ENCODE measurements at regions not wholly inside any gene's neighbourhood (a gene's known extent, or its start where the extent isn't known, plus 50 kb on each side); places are given as distances from the start of the nearest gene placed in this dataset.

DNA sequence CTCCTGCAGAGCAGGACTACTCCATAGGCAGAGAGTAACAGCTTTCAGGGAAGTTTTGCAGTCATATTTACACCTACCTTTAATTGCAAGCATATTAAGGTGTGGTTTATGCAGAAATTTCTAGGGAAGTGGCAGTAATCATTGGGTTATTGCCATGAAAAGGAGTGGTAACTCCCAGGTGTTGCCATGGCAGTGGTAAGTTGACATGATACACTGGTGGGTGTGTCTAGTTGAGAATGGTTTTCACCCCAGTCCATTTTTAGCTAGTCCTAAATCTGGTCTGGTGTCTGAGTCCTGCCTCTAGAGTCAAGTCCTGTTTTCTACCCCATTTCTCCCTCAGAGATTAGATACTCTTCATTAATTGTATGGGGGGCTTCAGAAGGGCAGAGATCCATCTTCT lies 128.4 kb upstream of the GMNC start:
- Histone ChIP-seq H3K4me3 (ENCODE audit: low read depth in 1 of 3, low read length in 3 of 3) (no peak overlapping the region), H3K9ac (ENCODE audit: low read depth in 1 of 2, low read length in 2 of 2) (no peak overlapping the region), H3K27me3 (ENCODE audit: control insufficient read depth in 4 of 4, insufficient read depth in 4 of 4, low read length in 3 of 4) (no peaks in the 10 kb centered on the region), H3K4me1 (ENCODE audit: control insufficient read depth in 4 of 4, insufficient read depth in 4 of 4, low read length in 3 of 4) (peaks cover 0 to under 1% (median 0%) of the 10 kb centered on the region in 4 donors), H3K27ac (ENCODE audit: low read depth in 1 of 2, low read length in 2 of 2) (no peak overlapping the region), H3K36me3 (ENCODE audit: control insufficient read depth in 4 of 4, insufficient read depth in 3 of 4, low read depth in 1 of 4, low read length in 3 of 4) (no peaks in the 10 kb centered on the region), H3K9me3 (ENCODE audit: control insufficient read depth in 4 of 4, low read length in 3 of 4) (peaks cover 0 to 2% (median 0%) of the 10 kb centered on the region in 4 donors)
- no peak for DNase-seq (ENCODE audit: low spot score)
- no peak for TF ChIP-seq JUND (IDR thresholded peaks at IDR 0.05)
- TF ChIP-seq FOXA1 (IDR thresholded peaks at IDR 0.05) = no peak
- no peak for TF ChIP-seq FOXA2 (IDR thresholded peaks at IDR 0.05)

DNA sequence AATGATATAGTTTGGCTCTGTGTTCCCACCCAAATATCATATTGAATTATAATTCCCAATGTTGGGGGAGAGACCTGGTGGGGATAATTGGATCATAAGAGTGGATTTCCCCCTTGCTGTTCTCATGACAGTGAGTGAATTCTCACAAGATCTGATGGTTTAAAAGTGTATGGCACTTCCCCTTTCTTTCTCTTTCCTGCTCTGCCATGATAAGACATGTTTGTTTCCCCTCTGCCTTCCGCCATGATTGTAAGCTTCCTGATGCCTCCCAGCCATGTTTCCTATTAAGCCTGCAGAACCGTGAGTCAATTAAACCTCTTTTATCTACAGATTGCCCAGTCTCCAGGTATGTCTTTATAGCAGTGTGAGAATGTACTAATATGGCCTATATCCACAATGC lies 126.7 kb upstream of the GMNC start:
- Histone ChIP-seq H3K36me3 (ENCODE audit: control insufficient read depth in 4 of 4, insufficient read depth in 3 of 4, low read depth in 1 of 4, low read length in 3 of 4) (no peaks in the 10 kb centered on the region), H3K9me3 (ENCODE audit: control insufficient read depth in 4 of 4, low read length in 3 of 4) (peaks cover 0 to 2% (median 0%) of the 10 kb centered on the region in 4 donors), H3K27me3 (ENCODE audit: control insufficient read depth in 4 of 4, insufficient read depth in 4 of 4, low read length in 3 of 4) (no peaks in the 10 kb centered on the region), H3K4me3 (ENCODE audit: low read depth in 1 of 3, low read length in 3 of 3) (no peak overlapping the region), H3K4me1 (ENCODE audit: control insufficient read depth in 4 of 4, insufficient read depth in 4 of 4, low read length in 3 of 4) (no peaks in the 10 kb centered on the region), H3K9ac (ENCODE audit: low read depth in 1 of 2, low read length in 2 of 2) (no peak overlapping the region), H3K27ac (ENCODE audit: low read depth in 1 of 2, low read length in 2 of 2) (no peak overlapping the region)
- DNase-seq (ENCODE audit: low spot score) = no peak
- WGBS = 81% methylated on average over 2 of the region's 2 CpGs
- no peak for TF ChIP-seq EGR1 (IDR thresholded peaks at IDR 0.05; ENCODE audit: low read depth in 2 of 2)
- TF ChIP-seq TAF1 (conservative IDR thresholded peaks at IDR 0.05) = no peak
- no peak for TF ChIP-seq RXRA (IDR thresholded peaks at IDR 0.05)
- TF ChIP-seq, protein P1, sequence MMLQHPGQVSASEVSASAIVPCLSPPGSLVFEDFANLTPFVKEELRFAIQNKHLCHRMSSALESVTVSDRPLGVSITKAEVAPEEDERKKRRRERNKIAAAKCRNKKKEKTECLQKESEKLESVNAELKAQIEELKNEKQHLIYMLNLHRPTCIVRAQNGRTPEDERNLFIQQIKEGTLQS (IDR thresholded peaks at IDR 0.05) = no peak
- TF ChIP-seq JUND (IDR thresholded peaks at IDR 0.05) = no peak

DNA sequence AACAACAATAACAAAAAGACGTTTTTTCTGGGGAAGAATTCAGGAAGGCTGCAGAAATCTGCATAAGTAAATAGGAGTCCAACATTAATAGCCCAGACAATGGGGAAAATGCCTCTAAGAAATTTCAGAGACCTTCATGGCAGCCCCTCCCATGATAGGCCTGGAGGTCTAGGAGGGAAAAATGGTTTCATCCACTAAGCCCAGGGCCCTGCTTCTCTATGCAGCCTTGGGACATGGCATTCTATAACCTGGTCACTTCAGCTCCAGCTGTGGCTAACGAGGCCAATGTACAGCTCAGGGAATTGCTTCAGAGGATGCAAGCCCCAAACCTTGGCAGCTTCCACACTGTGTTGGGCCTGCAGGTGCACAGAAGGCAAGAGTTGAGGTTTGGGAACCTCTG lies 125.6 kb upstream of the GMNC start:
- WGBS = 75% methylated on average over 2 of the region's 2 CpGs
- Histone ChIP-seq H3K9me3 (ENCODE audit: control insufficient read depth in 4 of 4, low read length in 3 of 4) (peaks cover 0 to 2% (median 0%) of the 10 kb centered on the region in 4 donors), H3K27me3 (ENCODE audit: control insufficient read depth in 4 of 4, insufficient read depth in 4 of 4, low read length in 3 of 4) (no peaks in the 10 kb centered on the region), H3K9ac (ENCODE audit: low read depth in 1 of 2, low read length in 2 of 2) (no peak overlapping the region), H3K27ac (ENCODE audit: low read depth in 1 of 2, low read length in 2 of 2) (no peak overlapping the region), H3K36me3 (ENCODE audit: control insufficient read depth in 4 of 4, insufficient read depth in 3 of 4, low read depth in 1 of 4, low read length in 3 of 4) (no peaks in the 10 kb centered on the region), H3K4me3 (ENCODE audit: low read depth in 1 of 3, low read length in 3 of 3) (no peak overlapping the region), H3K4me1 (ENCODE audit: control insufficient read depth in 4 of 4, insufficient read depth in 4 of 4, low read length in 3 of 4) (no peaks in the 10 kb centered on the region)
- TF ChIP-seq GABPA (IDR thresholded peaks at IDR 0.05 in 1 of 2, conservative IDR thresholded peaks at IDR 0.05 in 1 of 2) = no peak
- no peak for TF ChIP-seq FOXA2 (IDR thresholded peaks at IDR 0.05)
- TF ChIP-seq FOXA1 (IDR thresholded peaks at IDR 0.05) = no peak
- TF ChIP-seq RAD21 (IDR thresholded peaks at IDR 0.05) = no peak
- no peak for TF ChIP-seq JUND (IDR thresholded peaks at IDR 0.05)
- no peak for TF ChIP-seq SP1 (IDR thresholded peaks at IDR 0.05)
- TF ChIP-seq, protein P2, sequence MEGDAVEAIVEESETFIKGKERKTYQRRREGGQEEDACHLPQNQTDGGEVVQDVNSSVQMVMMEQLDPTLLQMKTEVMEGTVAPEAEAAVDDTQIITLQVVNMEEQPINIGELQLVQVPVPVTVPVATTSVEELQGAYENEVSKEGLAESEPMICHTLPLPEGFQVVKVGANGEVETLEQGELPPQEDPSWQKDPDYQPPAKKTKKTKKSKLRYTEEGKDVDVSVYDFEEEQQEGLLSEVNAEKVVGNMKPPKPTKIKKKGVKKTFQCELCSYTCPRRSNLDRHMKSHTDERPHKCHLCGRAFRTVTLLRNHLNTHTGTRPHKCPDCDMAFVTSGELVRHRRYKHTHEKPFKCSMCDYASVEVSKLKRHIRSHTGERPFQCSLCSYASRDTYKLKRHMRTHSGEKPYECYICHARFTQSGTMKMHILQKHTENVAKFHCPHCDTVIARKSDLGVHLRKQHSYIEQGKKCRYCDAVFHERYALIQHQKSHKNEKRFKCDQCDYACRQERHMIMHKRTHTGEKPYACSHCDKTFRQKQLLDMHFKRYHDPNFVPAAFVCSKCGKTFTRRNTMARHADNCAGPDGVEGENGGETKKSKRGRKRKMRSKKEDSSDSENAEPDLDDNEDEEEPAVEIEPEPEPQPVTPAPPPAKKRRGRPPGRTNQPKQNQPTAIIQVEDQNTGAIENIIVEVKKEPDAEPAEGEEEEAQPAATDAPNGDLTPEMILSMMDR (IDR thresholded peaks at IDR 0.05; ENCODE audit: low read depth, low read length, missing input control) = no peak
- no peak for TF ChIP-seq TAF1 (conservative IDR thresholded peaks at IDR 0.05)
- TF ChIP-seq, protein P3, sequence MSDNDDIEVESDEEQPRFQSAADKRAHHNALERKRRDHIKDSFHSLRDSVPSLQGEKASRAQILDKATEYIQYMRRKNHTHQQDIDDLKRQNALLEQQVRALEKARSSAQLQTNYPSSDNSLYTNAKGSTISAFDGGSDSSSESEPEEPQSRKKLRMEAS (IDR thresholded peaks at IDR 0.05) = no peak
- TF ChIP-seq, protein P1 (IDR thresholded peaks at IDR 0.05) = no peak
- TF ChIP-seq, protein P4, sequence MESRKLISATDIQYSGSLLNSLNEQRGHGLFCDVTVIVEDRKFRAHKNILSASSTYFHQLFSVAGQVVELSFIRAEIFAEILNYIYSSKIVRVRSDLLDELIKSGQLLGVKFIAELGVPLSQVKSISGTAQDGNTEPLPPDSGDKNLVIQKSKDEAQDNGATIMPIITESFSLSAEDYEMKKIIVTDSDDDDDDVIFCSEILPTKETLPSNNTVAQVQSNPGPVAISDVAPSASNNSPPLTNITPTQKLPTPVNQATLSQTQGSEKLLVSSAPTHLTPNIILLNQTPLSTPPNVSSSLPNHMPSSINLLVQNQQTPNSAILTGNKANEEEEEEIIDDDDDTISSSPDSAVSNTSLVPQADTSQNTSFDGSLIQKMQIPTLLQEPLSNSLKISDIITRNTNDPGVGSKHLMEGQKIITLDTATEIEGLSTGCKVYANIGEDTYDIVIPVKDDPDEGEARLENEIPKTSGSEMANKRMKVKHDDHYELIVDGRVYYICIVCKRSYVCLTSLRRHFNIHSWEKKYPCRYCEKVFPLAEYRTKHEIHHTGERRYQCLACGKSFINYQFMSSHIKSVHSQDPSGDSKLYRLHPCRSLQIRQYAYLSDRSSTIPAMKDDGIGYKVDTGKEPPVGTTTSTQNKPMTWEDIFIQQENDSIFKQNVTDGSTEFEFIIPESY (IDR thresholded peaks at IDR 0.05) = no peak
- no peak for TF ChIP-seq YY1 (IDR thresholded peaks at IDR 0.05)
- DNase-seq (ENCODE audit: low spot score) = no peak
